ENCODE measurements at regions not wholly inside any gene's neighbourhood (a gene's known extent, or its start where the extent isn't known, plus 50 kb on each side); places are given as distances from the start of the nearest gene placed in this dataset.

DNA sequence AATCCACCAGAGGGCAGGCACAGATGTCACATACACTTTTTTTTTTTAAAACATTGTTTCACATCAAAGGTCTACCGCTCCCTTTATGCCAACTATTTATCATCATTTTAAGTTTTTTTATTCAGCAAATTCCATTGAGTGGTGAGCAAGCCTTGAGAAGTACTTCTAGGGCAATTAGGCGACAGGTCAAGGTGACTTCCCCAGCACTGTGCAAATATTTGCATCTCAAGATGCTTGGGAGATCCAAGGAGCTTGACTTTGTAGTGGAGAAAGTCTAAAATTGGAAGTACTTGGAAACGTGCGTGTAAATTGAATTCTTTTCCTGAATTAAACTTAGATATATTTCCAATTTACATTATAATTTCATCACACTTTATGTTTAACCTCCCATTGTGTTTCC is 211.1 kb downstream of the ICE1 start:
- TF ChIP-seq CTCF (IDR thresholded peaks at IDR 0.05): no peak
- no peak for TF ChIP-seq POLR2A (IDR thresholded peaks at IDR 0.05; ENCODE audit: low read depth)
- no peak for TF ChIP-seq EP300 (IDR thresholded peaks at IDR 0.05)
- TF ChIP-seq POLR2AphosphoS5 (IDR thresholded peaks at IDR 0.05): no peak
